HUDEP-2 (cell line): ENCODE measurements at regions not wholly inside any gene's neighbourhood (a gene's known extent, or its start where the extent isn't known, plus 50 kb on each side); places are given as distances from the start of the nearest gene placed in this dataset.

Source experiments
- DNase-seq, 76 experiments: peaks; one replicate each; lab custom pipeline; 2025; ENCODE audit not compliant: unreplicated experiment in 76 of 76; lab: John Stamatoyannopoulos, UW

- DNase-seq: no peak
Observed at GRCh38 chr20:52867305-52867704, 104.9 kb upstream of the TSHZ2 start.

GRCh38 chr20:52864916-52865605, 107.1 kb upstream of the TSHZ2 start:
- DNase-seq: no peak

- no peak for DNase-seq
Observed at GRCh38 chr20:52859156-52859876, 112.8 kb upstream of the TSHZ2 start.

- no peak for DNase-seq
Observed at GRCh38 chr20:52852714-52853113, 119.4 kb upstream of the TSHZ2 start.

- DNase-seq: no peak
Observed at GRCh38 chr20:52847731-52848359, 124.3 kb upstream of the TSHZ2 start.

- no peak for DNase-seq
Observed at GRCh38 chr20:52847029-52847660, 125.0 kb upstream of the TSHZ2 start.

GRCh38 chr20:52845044-52845443, 127.1 kb upstream of the TSHZ2 start:
- no peak for DNase-seq

- no peak for DNase-seq
Observed at GRCh38 chr20:52843425-52843824, 128.7 kb upstream of the TSHZ2 start.

- DNase-seq: no peak
Observed at GRCh38 chr20:52841003-52841402, 131.2 kb upstream of the TSHZ2 start.

- no peak for DNase-seq
Observed at GRCh38 chr20:52840041-52840440, 132.1 kb upstream of the TSHZ2 start.

GRCh38 chr20:52838510-52839241, 133.5 kb upstream of the TSHZ2 start:
- no peak for DNase-seq

- no peak for DNase-seq
Observed at GRCh38 chr20:52837378-52837777, 134.8 kb upstream of the TSHZ2 start.

GRCh38 chr20:52833901-52834300, 138.3 kb upstream of the TSHZ2 start:
- no peak for DNase-seq

GRCh38 chr20:52832151-52832774, 139.9 kb upstream of the TSHZ2 start:
- no peak for DNase-seq

GRCh38 chr20:52830598-52830997, 141.6 kb upstream of the TSHZ2 start:
- DNase-seq: no peak

- no peak for DNase-seq
Observed at GRCh38 chr20:52829111-52829510, 143.0 kb upstream of the TSHZ2 start.

- DNase-seq: no peak
Observed at GRCh38 chr20:52828199-52828598, 144.0 kb upstream of the TSHZ2 start.

- no peak for DNase-seq
Observed at GRCh38 chr20:52826722-52827121, 145.4 kb upstream of the TSHZ2 start.

GRCh38 chr20:52826321-52826720, 145.8 kb upstream of the TSHZ2 start:
- no peak for DNase-seq

GRCh38 chr20:52824494-52825216, 147.5 kb upstream of the TSHZ2 start:
- DNase-seq: no peak
